ENCODE measurements at regions not wholly inside any gene's neighbourhood (a gene's known extent, or its start where the extent isn't known, plus 50 kb on each side); places are given as distances from the start of the nearest gene placed in this dataset.
"Not testable (repeated sequence)": the region's sequence is repeated elsewhere in the genome, so short reads cannot be mapped to it uniquely, and the experiment has no call there.

DNA sequence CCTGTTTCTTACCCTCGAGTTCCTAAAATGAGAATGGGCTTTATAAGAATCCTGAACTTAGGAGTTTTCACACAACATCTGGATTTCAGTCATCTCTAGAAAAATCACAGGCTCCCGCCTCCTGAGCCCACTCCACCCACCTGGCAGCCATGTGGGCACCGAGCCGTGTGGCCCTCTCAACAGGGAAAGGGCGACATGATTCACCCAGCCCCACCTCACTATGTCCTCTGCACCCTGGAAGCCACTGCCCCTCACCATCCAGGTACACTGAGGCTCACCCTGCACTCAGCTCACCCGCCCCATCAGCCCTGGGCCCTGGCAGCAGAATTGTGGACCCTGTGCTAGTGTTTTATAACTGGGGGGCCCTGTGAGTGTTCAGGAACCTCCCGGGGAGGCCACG, 101.5 kb downstream of the SHANK2 start:
- no peak for DNase-seq

DNA sequence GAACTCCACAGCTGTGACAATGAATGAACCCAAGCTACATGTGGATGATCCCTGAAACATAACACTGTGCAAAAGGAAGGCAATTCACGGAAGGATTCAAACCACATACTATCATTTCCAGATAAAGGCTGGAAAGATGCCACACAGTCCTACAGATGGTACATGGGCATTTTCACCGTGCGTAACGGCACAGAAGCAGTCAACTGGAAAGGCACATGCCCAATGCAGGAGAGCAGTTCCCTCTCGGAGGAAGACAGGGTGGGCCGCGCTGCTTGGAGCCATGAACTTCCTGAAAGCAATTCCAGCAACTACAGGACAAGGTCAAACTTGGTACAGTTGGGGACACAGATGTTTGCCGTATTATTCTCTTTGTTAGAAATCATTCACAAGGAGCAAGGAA, 103.7 kb downstream of the SHANK2 start:
- DNase-seq = no peak

DNA sequence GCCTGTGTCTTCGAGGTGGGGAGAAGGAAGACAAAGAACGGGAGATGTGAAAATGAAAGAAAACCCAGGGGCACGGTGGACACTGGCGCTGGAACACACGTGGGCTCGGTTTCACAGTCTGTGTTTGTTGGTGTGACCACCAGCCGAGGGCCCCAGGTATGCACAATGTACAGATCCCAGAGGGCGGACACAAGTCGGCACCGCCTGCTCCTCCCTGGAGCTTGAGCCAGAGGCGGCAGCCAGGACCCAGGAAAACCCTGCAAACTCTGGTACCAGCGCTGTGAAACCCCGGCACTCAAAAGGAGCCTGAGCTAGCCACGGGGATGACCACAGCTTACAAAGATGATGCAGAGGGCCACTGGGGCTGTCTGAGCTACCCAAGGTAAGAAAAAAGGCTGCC, 105.0 kb downstream of the SHANK2 start:
- DNase-seq = no peak

DNA sequence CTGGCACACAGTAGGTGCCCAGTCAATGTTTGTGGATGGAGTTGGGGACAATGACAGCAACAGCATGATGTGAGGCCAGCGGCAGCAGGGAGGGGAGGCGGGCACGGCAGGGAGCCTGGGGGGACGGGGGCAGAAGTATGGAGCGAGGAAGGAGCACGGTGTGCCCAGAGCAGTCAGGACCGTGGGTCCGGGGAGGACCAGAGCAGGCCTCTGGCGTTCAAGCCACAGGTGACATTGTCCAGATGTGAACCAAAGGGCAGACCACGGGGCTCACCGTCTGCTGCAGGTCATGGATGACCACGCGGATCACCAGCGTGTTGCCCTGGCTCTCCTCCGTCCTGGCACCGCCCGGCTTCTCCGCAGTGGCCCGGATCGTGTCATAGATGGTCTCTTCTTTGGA, 105.5 kb downstream of the SHANK2 start:
- DNase-seq = no peak

DNA sequence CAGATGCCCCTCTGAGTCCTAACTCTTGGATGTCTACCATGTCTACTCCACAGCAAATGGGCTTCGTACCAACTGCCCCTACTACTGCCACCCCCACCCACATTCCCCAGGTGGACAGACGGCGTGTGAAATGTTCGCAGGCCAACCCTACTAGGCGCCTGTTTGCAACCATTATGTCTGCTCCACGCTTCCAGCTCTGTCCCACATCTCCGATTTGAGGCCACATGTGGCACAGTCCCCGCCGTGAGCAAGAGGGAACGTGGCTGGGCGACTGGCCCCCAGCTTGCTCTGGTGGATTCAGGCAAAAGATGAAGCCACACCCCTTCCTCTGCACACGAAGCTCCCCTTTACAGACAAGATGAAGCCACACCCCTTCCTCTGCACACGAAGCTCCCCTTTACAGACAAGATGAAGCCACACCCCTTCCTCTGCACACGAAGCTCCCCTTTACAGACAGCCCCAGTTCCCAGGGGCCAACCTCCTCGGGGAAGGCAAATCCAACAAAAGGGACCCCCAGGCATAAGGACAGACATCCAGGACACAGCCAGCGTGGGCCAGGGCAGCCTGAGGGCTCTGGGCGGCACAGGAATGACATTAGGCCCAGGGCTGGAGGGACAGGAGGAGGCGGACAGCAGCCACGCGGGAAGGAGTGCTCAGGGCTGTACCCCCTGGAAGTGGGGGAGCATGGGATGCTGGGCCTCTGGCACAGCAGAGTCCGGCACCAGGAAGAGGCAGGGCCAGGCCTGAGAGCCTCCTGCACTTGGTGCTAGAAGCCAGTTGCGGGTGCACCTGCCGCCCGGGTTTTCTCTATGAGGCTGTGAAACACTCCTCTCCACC, 106.2 kb downstream of the SHANK2 start:
- no peak for DNase-seq

DNA sequence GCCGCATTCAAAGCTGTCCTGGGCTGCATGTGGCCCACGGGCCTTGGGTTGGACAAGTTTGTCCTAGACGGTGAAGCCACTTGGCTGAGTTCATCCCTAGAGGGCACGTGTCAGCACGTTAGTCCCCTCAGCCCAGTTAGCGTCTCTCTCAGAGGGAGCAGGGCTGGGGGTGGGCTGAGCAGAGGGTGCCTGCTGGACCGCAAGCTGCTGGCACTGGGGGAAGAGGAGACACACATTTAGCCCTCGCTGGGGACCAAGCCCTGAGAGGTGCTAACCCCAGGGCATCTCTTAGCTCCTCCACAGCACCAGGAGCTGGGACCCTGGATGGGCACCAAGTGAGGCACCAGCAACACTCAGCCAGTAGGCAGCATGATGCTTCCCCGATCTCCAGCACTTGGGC, 107.0 kb downstream of the SHANK2 start:
- no peak for DNase-seq

DNA sequence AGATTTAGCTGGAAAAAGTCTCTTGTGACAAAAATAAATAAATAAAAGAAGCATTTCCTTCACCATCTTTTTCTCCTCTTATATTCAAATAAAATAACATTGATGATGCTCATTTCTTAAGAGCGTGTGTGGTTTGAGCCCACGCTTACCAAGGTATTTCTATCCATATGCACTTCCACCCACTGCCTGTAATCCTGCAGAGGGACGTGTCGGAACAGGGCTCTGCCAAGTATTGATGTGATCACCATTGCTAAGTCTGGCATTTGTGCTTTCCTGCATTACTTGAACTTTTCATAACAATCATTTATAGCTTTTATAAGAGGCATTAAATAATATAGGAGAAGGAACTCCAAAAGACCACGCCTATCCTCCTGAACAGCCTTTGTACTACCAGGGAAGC, 107.6 kb downstream of the SHANK2 start:
- no peak for DNase-seq

DNA sequence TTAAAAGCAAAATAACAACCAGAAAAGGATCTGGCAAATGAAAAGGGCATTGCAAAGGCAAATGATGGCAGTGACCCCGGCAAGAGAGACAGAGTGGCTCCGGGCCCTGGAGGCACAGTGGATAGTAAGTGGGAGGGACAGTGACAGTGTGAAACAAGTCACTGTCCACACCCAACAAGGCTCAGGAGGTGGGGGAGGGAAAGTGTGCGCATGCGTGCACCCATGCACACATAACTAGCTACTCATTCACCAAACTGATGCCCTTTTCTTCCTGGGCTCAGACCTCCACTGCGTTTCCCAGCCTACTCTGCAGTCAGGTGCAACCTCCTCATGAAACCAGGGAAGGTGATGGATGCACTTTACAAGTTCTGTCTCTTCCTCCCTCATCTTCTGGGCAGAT, 108.4 kb downstream of the SHANK2 start:
- no peak for DNase-seq

DNA sequence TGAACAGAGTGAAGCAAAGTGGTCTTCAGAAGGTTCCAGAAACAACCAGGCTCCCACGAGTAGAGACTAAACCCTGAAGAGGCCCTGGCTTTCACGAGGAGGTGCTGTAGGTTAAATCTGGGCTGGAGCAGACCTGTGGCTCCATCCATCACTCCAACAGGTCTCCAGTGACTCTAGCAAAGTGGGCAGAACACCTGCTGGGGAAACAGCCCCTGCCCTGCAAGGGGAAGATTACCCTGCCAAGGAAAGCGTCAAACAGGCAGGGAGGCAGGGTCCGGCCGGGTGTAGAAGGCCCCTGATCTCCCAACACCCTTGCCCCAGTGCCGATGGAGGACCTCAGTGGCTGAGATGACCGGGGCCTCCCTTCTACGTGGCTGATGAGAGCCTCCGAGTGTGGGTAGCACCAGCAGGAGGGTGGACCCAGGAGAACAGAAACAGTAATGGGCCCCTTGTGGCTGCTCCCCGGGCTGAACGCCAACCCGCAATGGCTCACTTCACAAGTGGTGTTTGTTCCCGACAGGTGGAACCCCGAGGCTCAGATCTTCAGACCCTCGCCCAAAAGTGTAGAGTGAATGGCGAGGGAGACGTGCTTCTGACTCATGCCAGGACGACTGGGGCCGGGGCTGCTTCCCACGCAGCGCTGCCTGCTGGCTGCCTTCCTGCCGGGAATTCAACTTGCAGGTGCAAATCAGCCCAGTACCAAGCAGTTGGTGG, 112.0 kb downstream of the SHANK2 start:
- DNase-seq = no peak

DNA sequence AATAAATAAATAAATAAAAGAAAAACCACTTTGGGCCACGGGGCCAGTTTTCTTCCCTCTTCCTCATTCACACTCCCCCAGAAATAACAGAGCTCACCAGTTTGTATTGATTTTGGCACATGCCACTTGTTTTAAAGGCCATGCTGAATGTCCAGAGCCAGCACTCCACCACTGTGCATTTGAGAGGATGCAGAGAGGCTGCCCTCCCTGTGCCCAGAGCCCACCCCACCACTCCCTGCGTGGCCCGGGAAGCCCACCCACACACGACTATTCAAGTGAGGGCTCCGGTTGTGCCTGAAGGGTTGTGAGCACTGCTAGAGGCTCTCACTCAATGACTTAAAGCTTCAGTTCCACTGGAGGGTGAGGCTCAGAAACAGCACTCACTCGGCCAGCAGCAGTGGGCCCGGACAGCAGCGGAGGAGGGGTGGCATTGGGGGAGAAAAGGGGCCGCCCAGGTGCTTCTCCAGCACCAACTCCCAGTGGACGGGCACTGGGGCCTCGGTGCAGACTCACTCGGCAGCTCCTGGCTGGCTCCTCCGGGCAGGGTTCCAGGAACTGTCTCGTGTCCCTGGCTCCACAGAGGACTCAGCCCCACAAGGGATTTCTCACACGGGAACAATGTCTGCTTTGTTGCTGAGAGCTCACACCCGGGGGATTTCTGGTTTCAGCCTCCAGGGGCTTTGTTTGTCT, 112.7 kb downstream of the SHANK2 start:
- DNase-seq = no peak

DNA sequence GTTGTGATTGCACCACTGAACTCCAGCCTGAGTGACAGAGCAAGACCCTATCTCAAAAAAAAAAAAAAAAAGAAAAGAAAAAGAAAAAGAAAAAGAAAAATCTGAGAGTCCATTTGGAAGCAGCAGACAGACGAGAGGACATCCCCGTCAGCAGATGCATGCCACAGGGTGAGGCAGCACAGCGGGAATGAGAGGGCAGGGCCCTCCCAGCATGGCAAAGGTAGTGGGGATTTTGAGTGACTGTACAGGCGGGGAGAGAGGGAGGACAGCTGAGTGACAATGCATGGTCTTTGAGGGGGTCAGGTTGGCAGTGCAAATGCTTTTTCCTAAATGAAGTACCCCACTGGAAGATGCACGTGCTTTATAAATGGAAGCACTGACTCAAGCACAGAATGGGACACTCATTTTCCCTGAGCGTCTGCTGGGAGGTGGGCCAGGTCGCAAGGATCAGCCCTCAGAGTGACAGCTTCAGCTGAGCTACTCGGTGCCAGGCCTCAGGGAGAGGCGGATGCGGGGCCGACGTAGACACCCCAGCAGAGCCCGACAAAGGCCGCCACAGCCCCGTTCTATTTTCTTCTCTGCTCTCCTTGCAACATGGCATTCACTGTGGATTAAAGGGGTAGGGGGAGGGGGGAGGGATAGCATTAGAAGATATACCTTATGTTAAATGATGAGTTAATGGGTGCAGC, 113.5 kb downstream of the SHANK2 start:
- DNase-seq = no peak

DNA sequence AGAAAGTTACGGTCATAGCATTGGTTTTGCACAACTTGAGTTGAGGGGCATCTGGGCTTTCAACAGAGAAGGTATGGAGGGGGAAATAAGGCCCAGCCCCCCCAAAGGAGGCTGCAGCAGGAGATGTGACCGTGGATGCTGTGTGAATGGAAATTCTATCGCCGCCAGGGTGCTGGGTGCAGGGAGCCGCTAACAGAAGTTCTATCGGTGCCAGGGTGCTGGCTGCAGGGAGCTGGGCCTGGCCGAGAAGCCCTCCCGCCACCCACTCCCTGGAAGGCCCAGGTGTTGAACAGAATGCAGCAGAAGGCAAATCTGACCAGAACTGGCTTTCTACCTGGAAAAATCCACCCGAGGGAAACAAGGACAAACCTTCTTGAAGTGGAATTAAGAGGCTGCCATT, 115.0 kb downstream of the SHANK2 start:
- DNase-seq = no peak

DNA sequence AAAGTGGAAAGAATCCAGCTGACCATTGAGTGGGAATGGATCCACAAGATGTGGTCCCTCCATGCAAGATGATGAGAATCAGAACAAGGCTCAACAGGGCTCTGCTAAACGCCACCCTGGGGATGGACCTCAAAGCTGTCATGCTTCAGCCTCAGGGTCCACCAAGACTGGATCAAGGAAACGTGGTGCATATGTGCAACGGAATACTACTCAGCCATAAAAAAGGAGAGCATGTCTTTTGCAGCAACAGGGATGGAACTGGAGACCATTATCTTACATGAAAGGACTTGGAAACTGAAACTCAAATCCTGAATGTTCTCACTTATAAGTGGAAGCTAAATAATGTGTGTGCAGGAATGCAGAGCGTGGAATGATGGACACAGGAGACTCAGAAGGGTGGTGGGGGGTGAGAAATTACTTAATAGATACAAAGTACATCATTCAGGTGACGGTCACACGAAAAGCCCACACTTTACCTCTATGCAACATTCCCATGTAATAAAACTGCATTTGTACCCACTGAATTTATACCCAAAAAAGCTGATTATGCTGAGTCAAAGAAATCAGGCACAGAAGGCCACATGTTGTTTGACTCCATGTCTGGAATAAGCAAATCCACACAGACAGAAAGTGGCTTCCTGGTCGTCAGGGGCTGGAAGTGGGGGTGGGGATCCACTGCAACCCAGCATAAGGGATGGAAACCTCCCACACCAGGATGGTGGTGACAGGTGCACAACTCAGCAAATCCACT, 116.1 kb downstream of the SHANK2 start:
- DNase-seq = no peak

DNA sequence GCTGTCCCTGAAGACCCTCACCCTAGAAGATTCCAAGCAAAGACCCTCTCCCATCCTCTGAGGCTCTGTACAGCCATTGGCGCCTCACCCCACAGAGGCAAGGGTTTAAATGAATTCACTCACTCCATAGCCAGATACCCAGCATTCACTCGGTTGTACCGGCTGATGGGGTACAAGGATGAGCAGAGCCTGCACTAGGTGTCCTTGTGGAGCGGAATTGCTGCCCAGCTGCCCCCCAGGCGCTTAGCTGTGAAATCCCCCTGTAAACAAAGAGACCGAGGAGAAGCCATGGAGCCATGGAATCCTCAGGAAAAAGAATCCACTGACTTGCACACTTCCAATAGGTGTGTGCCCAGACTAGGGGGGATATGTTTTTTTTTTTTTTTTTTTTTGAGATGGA, 117.3 kb downstream of the SHANK2 start:
- no peak for DNase-seq

DNA sequence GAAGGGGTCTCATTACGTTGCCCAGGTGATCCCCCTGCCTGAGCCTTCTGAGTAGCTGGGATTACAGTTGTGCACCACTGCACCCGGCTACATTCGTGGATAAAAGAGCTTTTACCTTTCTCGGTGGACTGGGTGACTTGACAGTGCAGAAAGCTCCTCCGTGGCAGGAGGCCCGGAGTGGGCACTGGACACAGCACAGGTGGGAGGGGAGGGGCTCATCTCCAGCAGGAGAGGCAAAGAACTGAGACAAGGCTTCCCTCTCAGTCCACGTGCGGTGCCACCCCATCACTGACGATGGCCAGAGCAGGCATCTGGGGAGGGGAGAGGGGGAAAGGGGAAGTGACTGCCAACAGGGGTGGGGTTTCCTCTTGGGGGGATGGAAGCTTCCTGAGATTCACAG, 118.4 kb downstream of the SHANK2 start:
- no peak for DNase-seq

DNA sequence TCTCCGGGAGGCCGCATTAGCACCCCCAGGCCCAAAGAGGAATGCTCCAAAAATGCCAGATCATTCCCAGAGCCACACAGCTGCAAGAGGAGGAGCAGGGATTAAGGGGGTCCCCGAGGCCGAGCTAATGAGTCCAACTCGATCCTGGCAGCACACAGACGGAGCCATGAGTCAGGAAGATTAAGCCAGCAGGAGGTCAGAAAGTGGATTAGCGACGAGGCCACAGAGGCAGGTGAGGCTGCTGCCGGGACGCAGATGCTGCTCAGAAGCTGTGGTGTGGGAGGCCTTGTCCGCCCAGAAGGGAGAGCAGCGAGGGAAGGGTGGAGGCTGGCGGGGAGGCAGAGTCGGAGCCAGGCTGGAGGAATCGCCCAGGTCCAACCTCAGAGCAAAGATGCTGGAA, 120.5 kb downstream of the SHANK2 start:
- no peak for DNase-seq

DNA sequence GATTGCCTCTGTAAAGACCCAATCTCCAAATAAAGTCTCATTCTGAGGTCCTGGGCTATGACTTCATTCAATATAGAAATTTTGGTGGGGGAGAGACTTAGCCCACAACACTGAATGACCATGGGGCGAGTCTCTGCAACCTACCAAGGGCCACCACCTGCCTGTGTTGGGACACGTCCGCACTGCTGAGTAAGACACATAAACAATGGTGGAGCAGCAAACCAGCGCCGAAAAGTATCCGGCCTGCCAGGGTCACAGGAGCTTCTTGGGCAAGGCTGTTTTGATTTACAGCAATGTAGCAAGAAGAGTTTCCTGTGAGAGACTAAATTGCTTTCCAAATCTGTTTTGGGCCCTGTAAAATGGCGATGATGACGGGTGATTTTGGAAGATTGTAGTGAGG, 122.3 kb downstream of the SHANK2 start:
- no peak for DNase-seq

DNA sequence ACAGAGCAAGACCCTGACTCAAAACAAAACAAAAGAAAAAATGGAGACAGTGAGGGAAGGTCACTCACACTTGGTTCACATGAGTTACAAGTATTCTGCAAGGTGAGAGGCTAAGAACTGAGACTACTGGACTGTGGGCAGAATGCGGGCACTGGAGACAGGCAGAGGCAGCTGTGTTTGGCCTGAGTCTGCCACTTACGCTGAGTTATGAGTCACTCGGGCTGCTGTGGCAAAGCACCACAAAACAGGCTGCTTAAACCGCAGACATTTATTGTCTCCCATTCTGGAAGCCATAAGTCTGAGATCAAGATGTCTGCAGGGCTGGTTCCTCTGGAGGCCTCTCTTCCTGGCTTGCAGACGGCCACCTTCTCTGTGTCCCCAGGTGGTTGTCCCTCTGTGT, 122.8 kb downstream of the SHANK2 start:
- no peak for DNase-seq

DNA sequence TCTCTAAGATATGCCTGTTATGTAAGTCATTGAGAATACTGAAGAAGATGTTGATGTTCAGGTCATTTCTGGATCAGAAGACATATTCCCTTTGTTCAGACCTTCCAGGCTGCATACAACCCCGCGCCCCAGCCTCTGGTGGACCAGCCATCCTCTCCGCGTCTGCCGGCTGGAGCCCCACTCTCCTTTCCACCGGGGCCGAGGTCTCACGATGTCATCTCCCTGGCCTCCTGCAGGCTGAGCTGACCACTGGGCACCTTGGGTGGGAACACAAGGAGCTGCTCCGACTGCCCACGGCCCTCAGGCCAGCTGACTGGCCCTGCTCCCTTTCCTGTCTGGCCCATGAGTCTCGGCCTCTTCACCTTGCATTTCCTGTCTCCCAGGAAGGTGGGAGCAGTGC, 124.6 kb downstream of the SHANK2 start:
- no peak for DNase-seq

DNA sequence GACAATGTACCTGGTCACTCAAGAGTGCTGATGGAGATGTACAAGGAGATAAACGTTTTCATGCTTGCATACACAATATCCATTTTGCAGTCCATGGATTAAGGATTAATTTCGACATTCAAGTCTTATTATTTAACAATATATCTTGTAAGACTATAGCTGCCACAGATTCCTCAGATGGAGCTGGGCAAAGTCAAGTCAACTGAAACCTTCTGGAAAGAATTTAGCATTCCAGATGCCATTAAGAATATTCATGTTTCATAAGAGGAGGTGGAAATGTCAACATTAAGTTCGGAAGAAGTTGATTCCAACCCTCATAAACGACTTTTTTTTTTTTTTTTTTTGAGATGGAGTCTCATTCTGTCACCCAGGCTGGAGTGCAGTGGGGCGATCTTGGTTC, 126.0 kb downstream of the SHANK2 start:
- not testable (repeated sequence) for DNase-seq

DNA sequence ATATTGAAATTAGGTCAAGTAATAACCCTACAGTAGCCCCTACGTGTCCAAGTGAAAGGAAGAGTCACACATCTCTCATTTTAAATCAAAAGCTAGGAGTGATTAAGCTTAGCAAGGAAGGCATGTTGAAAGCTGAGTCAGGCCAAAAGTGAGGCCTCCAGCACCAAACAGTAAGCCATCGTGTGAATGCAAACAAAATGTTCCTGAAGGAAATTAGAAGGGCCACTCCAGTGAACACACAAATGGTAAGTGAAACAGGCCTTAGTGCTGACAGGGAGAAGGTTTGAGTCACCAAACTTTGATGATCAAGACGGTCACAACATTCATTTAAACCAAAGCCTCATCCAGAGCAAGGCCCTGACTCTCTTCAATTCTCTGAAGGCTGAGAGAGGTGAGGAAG, 127.2 kb downstream of the SHANK2 start:
- DNase-seq = no peak

DNA sequence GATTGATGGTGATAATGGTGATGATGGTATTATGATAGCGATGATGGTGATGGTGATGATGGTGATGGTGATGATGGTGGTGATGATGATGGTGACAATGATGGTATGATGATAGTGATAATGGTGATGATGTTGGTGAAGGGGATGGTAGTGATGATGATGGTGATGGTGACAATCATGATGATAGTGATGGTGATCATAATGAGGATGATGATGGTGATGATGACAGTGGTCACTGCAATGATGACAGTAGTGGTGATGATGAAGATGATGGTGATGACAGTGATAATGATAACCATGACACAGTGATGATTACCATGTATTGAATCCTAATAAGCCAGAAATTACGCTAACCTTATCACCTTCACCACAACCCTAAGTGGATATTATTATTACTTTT, 128.2 kb downstream of the SHANK2 start:
- no peak for DNase-seq

DNA sequence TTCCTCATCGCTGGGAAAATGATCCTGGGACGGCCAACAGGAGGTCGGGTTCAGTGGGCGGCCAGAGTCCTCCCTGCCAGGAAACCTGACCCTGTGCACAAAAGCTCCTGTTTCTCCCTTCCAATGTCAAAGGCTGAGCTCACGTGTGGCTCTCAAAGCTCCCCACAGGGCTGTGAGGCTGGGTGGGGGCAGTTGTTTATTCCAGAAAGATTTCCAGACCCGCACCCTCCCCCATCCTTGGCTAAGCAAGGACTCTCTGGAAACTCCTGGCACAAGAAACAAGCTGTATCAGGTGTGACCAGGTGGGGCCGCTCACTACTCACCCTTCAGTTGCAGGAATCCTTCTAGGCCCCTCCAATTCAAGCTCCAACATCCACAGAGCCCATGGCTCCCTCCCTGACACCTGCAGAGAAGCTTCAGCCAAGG, 131.9 kb downstream of the SHANK2 start:
- DNase-seq = peak; percentile 42

All from NCI-H526 treated with DMSO at 0.1 percent for 48 hours (cell line).